ENCODE measurements at regions not wholly inside any gene's neighbourhood (a gene's known extent, or its start where the extent isn't known, plus 50 kb on each side); places are given as distances from the start of the nearest gene placed in this dataset.
"Not testable (repeated sequence)": the region's sequence is repeated elsewhere in the genome, so short reads cannot be mapped to it uniquely, and the experiment has no call there.

GRCh38 chr17:71019699-71020098, 850.4 kb downstream of the KCNJ2 start:
- no peak overlapping the region for H3K27ac ChIP-seq
- H3K9ac ChIP-seq (ENCODE audit: insufficient read length), result no peak overlapping the region
- H3K9me3 ChIP-seq (ENCODE audit: low read depth, low read length), result no peaks in the 10 kb centered on the region
- no peak for DNase-seq (ENCODE audit: low read depth, low spot score)
- no peak for TF ChIP-seq POLR2AphosphoS5 (IDR thresholded peaks at IDR 0.05; ENCODE audit: borderline replicate concordance, low read depth, low read length)
- TF ChIP-seq EZH2 (IDR thresholded peaks at IDR 0.05), result no peak
- no peak for TF ChIP-seq FOXP2 (optimal IDR thresholded peaks at IDR 0.05; ENCODE audit: control extremely low read depth, extremely low read length, insufficient read depth)
- H3K4me3 ChIP-seq, result no peak overlapping the region
- no peaks in the 10 kb centered on the region for H3K36me3 ChIP-seq (ENCODE audit: insufficient read depth, low read length)

GRCh38 chr17:71022758-71023157, 853.4 kb downstream of the KCNJ2 start:
- Histone ChIP-seq H3K9me3 (ENCODE audit: low read depth, low read length) (no peaks in the 10 kb centered on the region), H3K9ac (ENCODE audit: insufficient read length) (no peak overlapping the region), H3K27ac (no peak overlapping the region), H3K4me3 (no peak overlapping the region), H3K36me3 (ENCODE audit: insufficient read depth, low read length) (no peaks in the 10 kb centered on the region)
- DNase-seq (ENCODE audit: low read depth, low spot score), result no peak
- TF ChIP-seq FOXP2 (optimal IDR thresholded peaks at IDR 0.05; ENCODE audit: control extremely low read depth, extremely low read length, insufficient read depth), result no peak
- TF ChIP-seq EZH2 (IDR thresholded peaks at IDR 0.05), result no peak
- no peak for TF ChIP-seq POLR2AphosphoS5 (IDR thresholded peaks at IDR 0.05; ENCODE audit: borderline replicate concordance, low read depth, low read length)

GRCh38 chr17:71023249-71024030, 854.1 kb downstream of the KCNJ2 start:
- Histone ChIP-seq H3K36me3 (ENCODE audit: insufficient read depth, low read length) (no peaks in the 10 kb centered on the region), H3K4me3 (no peak overlapping the region), H3K9ac (ENCODE audit: insufficient read length) (no peak overlapping the region), H3K27ac (no peak overlapping the region), H3K9me3 (ENCODE audit: low read depth, low read length) (no peaks in the 10 kb centered on the region)
- no peak for DNase-seq (ENCODE audit: low read depth, low spot score)
- TF ChIP-seq EZH2 (IDR thresholded peaks at IDR 0.05) (no peak), POLR2AphosphoS5 (IDR thresholded peaks at IDR 0.05; ENCODE audit: borderline replicate concordance, low read depth, low read length) (no peak), FOXP2 (optimal IDR thresholded peaks at IDR 0.05; ENCODE audit: control extremely low read depth, extremely low read length, insufficient read depth) (no peak)

GRCh38 chr17:71024172-71024571, 854.8 kb downstream of the KCNJ2 start:
- Histone ChIP-seq H3K27ac (no peak overlapping the region), H3K9ac (ENCODE audit: insufficient read length) (no peak overlapping the region), H3K4me3 (no peak overlapping the region), H3K36me3 (ENCODE audit: insufficient read depth, low read length) (no peaks in the 10 kb centered on the region), H3K9me3 (ENCODE audit: low read depth, low read length) (no peaks in the 10 kb centered on the region)
- no peak for DNase-seq (ENCODE audit: low read depth, low spot score)
- no peak for TF ChIP-seq POLR2AphosphoS5 (IDR thresholded peaks at IDR 0.05; ENCODE audit: borderline replicate concordance, low read depth, low read length)
- no peak for TF ChIP-seq FOXP2 (optimal IDR thresholded peaks at IDR 0.05; ENCODE audit: control extremely low read depth, extremely low read length, insufficient read depth)
- no peak for TF ChIP-seq EZH2 (IDR thresholded peaks at IDR 0.05)

GRCh38 chr17:71024969-71025368, 855.6 kb downstream of the KCNJ2 start:
- no peak for TF ChIP-seq FOXP2 (optimal IDR thresholded peaks at IDR 0.05; ENCODE audit: control extremely low read depth, extremely low read length, insufficient read depth)
- no peak for TF ChIP-seq POLR2AphosphoS5 (IDR thresholded peaks at IDR 0.05; ENCODE audit: borderline replicate concordance, low read depth, low read length)
- no peak for TF ChIP-seq EZH2 (IDR thresholded peaks at IDR 0.05)
- no peak overlapping the region for H3K27ac ChIP-seq
- H3K9ac ChIP-seq (ENCODE audit: insufficient read length), result no peak overlapping the region
- no peak for DNase-seq (ENCODE audit: low read depth, low spot score)
- no peaks in the 10 kb centered on the region for H3K36me3 ChIP-seq (ENCODE audit: insufficient read depth, low read length)
- no peaks in the 10 kb centered on the region for H3K9me3 ChIP-seq (ENCODE audit: low read depth, low read length)
- H3K4me3 ChIP-seq, result no peak overlapping the region

GRCh38 chr17:71029246-71029645, 859.9 kb downstream of the KCNJ2 start:
- no peak for DNase-seq (ENCODE audit: low read depth, low spot score)
- no peak for TF ChIP-seq FOXP2 (optimal IDR thresholded peaks at IDR 0.05; ENCODE audit: control extremely low read depth, extremely low read length, insufficient read depth)
- TF ChIP-seq EZH2 (IDR thresholded peaks at IDR 0.05), result no peak
- TF ChIP-seq POLR2AphosphoS5 (IDR thresholded peaks at IDR 0.05; ENCODE audit: borderline replicate concordance, low read depth, low read length), result no peak
- no peaks in the 10 kb centered on the region for H3K9me3 ChIP-seq (ENCODE audit: low read depth, low read length)
- H3K9ac ChIP-seq (ENCODE audit: insufficient read length), result no peak overlapping the region
- no peak overlapping the region for H3K4me3 ChIP-seq
- no peaks in the 10 kb centered on the region for H3K36me3 ChIP-seq (ENCODE audit: insufficient read depth, low read length)
- H3K27ac ChIP-seq, result no peak overlapping the region

GRCh38 chr17:71031286-71031685, 862.0 kb downstream of the KCNJ2 start:
- not testable (repeated sequence) for DNase-seq (ENCODE audit: low read depth, low spot score); H3K9me3 ChIP-seq (ENCODE audit: low read depth, low read length); H3K36me3 ChIP-seq (ENCODE audit: insufficient read depth, low read length); H3K27ac ChIP-seq; H3K4me3 ChIP-seq; H3K9ac ChIP-seq (ENCODE audit: insufficient read length)

GRCh38 chr17:71032746-71033273, 863.5 kb downstream of the KCNJ2 start:
- H3K9ac ChIP-seq (ENCODE audit: insufficient read length), result no peak overlapping the region
- DNase-seq (ENCODE audit: low read depth, low spot score), result no peak
- H3K27ac ChIP-seq, result no peak overlapping the region
- H3K9me3 ChIP-seq (ENCODE audit: low read depth, low read length), result no peaks in the 10 kb centered on the region
- no peaks in the 10 kb centered on the region for H3K36me3 ChIP-seq (ENCODE audit: insufficient read depth, low read length)
- H3K4me3 ChIP-seq, result no peak overlapping the region
- TF ChIP-seq POLR2AphosphoS5 (IDR thresholded peaks at IDR 0.05; ENCODE audit: borderline replicate concordance, low read depth, low read length), result no peak
- no peak for TF ChIP-seq EZH2 (IDR thresholded peaks at IDR 0.05)
- TF ChIP-seq FOXP2 (optimal IDR thresholded peaks at IDR 0.05; ENCODE audit: control extremely low read depth, extremely low read length, insufficient read depth), result no peak

- no peak overlapping the region for H3K4me3 ChIP-seq
- H3K27ac ChIP-seq, result no peak overlapping the region
- no peak for DNase-seq (ENCODE audit: low read depth, low spot score)
- no peaks in the 10 kb centered on the region for H3K36me3 ChIP-seq (ENCODE audit: insufficient read depth, low read length)
- H3K9me3 ChIP-seq (ENCODE audit: low read depth, low read length), result no peaks in the 10 kb centered on the region
- H3K9ac ChIP-seq (ENCODE audit: insufficient read length), result no peak overlapping the region
- TF ChIP-seq FOXP2 (optimal IDR thresholded peaks at IDR 0.05; ENCODE audit: control extremely low read depth, extremely low read length, insufficient read depth), result no peak
- TF ChIP-seq EZH2 (IDR thresholded peaks at IDR 0.05), result no peak
- no peak for TF ChIP-seq POLR2AphosphoS5 (IDR thresholded peaks at IDR 0.05; ENCODE audit: borderline replicate concordance, low read depth, low read length)
Observed at GRCh38 chr17:71033336-71033735, 864.0 kb downstream of the KCNJ2 start.
